ELR (cell line): ENCODE measurements at regions not wholly inside any gene's neighbourhood (a gene's known extent, or its start where the extent isn't known, plus 50 kb on each side); places are given as distances from the start of the nearest gene placed in this dataset.
"Not testable (repeated sequence)": the region's sequence is repeated elsewhere in the genome, so short reads cannot be mapped to it uniquely, and the experiment has no call there.

Experiments used
- DNase-seq: peaks from one replicate; pipeline ENCODE4 v3.0.0-alpha.2; 2015; ENCODE audit warnings: low read depth

DNA sequence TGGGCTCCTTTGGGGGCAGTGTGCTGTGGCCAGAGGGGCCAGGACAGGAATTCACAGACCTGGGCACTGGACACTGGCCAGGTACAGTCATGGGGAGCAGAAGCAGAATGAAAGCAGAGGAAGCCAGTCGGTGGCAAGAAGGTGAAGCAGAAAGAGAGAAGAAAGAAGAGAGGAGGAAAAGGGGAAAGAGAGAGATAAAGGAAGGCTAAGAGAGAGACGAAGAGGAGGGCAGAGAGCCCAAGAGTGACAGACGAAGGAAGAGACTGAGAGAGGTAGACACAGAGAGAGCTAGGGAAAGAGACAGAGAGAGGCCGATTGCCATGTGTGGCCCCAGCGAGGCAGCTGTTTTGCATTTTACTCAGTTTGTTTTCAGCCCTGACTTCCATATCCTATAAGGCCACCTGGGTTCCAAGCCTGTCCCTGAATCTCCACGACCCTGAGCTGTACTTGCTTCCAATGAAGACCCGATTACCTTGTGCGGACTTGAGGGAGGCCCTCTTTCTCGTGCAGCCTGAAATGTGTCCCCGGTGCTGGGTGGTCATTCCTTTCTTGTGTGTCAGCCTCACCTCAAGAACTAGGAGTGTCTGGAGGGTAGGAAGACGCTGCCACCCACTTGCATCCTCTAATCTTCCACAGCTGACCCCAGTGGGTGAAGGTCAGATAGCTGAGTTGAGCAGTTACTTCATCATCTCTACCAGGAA is 73.9 kb downstream of the LSM3 start:
- DNase-seq: peak; percentile 2

- DNase-seq: peak; percentile 45
Measured at GRCh38 chr3:14253022-14253706, 74.5 kb downstream of the LSM3 start.

GRCh38 chr3:14253707-14254382 is 75.2 kb downstream of the LSM3 start:
- no peak for DNase-seq

DNA sequence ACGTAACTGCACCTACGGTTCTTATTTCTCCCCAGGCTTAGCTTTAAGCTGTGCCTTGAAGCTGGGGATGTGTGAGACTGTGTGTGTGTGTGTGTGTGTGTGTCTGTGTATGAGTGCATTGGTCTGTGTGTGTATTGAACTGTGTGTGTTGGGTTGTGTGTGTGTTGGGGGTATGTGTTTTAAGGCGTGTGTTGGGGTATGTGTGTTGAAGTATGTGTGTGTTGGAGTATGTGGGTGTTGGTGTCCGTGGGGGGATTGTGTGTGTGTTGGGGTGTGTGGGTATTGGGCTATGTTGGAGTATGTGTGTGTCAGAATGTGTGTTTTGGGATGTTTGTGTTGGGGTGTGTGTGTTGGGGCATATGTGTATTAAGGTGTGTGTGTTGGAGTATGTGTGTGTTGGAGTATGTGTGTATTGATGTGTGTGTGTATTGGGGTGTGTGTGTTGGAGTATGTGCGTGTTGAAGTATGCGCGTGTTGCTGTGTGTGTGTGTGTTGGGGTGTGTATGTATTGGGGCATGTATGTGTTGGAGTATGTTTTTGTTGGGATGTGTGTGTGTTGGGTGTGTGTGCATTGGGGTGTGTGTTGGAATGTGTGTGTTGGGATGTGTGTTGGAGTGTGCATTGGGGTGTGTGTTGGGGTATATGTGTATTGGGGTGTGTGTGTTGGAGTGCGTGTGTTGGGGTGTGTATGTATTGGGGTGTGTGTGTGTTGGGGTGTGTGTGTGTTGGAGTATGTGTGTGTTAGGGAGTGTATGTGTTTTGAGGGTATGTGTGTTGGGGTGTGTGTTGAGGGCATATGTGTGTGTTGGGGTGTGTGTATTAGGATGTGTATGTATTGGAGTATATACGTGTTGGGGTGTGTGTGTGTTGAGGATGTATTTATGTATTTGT is 76.4 kb downstream of the LSM3 start:
- no peak for DNase-seq

- DNase-seq: no peak
Measured at GRCh38 chr3:14256046-14256445, 77.4 kb downstream of the LSM3 start.

GRCh38 chr3:14256561-14257342 is 78.1 kb downstream of the LSM3 start:
- DNase-seq: no peak

GRCh38 chr3:14258906-14259904 is 80.6 kb downstream of the LSM3 start:
- DNase-seq: no peak

DNA sequence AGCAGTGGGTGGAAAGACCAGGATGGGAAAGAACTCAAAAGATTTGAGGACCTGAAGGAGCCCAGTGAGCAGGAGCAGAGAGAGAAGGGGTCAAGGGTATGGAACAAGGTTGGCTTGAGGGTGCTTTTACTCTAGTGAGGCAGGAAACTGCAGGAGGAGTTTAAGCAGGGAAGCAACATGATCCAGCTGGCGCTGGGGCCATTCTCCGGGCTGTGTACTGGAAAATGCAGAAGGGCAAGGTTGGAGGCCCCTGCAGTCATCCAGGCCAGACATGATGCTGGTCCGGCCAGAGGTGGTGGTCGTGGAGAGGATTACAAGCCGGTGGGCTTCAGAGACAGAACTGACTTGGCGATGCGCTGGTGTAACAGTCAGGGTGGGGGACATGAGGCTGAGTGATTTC is 81.8 kb downstream of the LSM3 start:
- no peak for DNase-seq

DNA sequence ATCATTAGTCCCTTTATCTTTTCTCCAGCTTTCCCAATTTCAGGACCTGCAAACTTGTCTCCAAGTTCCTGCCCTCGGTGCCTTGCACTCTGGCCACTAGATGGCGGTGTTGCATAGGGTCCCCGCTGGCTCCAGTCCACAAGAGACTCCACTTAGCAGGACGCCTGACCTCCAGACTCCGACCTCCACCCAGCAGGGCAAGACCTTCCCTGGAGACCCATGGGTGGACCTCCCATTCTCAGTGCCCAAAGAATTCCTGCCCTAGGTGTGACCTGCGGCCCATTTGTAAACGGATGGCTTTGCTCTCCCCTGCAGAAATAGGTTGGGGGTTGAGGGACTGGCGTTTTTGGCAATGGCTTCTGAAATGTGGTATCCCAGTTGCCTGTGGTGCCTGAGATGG is 82.6 kb downstream of the LSM3 start:
- DNase-seq: peak; percentile 69

DNA sequence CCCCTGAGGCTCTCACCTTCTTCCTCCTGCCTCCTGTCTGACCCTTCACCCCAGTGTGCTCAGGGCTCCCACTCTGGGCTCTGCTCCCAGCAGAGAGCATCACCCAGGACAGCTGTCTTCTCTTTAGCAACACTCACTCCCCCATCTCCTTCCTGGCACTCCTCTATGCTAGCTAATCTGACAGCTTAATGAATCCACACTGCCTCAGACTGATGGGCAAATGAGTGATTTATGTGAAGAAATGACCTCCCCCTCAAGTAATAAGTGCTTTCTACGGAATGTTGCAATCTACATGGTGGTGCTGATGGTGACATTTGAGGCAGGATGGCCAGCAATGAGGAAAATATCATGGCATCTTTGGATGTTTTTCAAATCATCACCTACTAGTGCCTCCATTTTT is 83.6 kb downstream of the LSM3 start:
- no peak for DNase-seq

- no peak for DNase-seq
Measured at GRCh38 chr3:14262867-14263266, 84.2 kb downstream of the LSM3 start.

- DNase-seq: no peak
Measured at GRCh38 chr3:14263317-14264005, 84.8 kb downstream of the LSM3 start.

- peak; percentile 70 for DNase-seq
Measured at GRCh38 chr3:14265246-14265962, 86.8 kb downstream of the LSM3 start.

DNA sequence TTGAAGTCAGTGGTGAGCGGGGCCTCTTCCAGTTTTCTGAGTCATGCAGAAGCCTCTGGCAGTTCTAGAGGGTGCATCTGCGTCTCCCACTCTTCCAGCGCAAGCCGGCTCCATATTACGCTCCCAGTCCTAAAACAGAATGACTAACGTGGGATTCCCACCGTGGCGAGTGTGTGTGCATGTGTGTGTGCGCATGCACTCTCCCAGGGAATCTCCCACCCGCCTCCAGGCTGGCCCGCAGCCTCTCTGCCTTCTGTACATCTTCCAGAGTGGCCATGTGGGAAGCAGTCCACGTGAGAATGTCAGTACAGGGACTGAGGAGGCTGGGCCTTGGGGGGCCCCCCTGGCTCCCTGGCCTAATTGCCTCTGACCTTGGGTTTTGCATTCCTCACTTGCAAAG is 87.7 kb downstream of the LSM3 start:
- DNase-seq: peak; percentile 72

GRCh38 chr3:14267976-14268375 is 89.4 kb downstream of the LSM3 start:
- DNase-seq: peak; percentile 48

DNA sequence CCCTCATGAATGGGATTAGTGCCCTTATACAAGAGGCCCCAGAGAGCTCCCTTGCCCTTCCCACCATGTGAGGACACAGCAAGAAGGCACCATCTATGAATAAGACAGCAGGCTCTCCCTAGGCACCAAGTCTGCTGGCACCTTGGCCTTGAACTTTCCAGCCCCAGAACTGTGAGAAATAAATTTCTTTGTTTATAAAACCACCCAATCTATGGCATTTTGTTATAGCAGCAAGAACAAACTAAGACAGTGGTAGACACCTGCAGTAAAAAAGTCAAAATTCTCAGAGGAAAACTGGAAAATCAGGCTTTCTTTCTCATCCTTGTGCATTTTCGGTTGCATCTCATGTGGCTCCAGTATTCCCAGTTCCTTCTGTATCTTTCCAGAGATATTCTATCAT is 90.3 kb downstream of the LSM3 start:
- no peak for DNase-seq

DNA sequence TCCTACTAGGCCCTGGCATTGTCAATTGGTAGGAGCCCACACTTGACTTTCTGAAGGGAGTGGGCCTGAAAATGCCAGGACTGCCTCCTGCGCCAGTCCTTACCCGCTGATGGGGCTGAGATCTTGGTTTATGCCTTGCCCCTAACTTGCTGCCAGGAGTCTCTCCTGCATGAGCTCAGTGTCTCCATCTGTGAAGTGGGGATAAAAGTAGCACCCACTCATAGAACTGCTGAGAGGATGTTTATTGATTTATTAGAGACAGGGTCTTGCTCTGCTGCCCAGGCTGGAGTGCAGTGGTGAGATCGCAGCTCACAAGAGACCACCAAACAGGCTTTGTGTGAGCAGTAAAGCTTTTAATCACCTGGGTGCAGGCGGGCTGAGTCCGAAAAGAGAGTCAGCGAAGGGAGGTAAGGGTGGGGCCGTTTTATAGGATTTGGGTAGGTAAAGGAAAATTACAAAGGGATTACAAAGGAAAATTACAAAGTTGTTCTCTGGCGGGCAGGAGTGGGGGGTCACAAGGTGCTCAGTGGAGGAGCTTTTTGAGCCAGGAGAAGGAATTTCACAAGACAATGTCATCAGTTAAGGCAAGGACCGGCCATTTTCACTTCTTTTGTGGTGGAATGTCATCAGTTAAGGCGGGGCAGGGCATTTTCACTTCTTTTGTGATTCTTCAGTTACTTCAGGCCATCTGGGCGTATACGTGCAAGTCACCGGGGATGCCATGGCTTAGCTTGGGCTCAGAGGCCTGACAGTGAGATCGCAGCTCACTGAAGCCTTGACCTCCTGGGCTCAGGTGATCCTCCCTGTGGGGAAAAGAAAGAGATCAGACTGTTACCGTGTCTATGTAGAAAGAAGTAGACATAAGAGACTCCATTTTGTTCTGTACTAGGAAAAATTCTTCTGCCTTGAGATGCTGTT is 93.7 kb downstream of the LSM3 start:
- DNase-seq: not testable (repeated sequence)
